Mucosa of descending colon (tissue), 3 donors: ENCODE measurements at regions not wholly inside any gene's neighbourhood (a gene's known extent, or its start where the extent isn't known, plus 50 kb on each side); places are given as distances from the start of the nearest gene placed in this dataset.

Experiments used
- ATAC-seq: fragments of 200-7000 bp; cut with Tn5 transposase; one replicate; pipeline ENCODE4 v1.9.1; 2020; ENCODE audit warnings: mild to moderate bottlenecking, moderate library complexity
- DNase-seq, 3 donors: peaks; one replicate each; pipeline ENCODE4 v3.0.0-alpha.2; 2020
- H3K36me3 ChIP-seq: fragments of 200-600 bp; one replicate; pipeline ENCODE4 v1.8.0; 2021; ENCODE audit warnings: low read depth, mild to moderate bottlenecking
- H3K4me1 ChIP-seq: fragments of 200-600 bp; one replicate; pipeline ENCODE4 v1.8.0; 2021; ENCODE audit warnings: low read depth, mild to moderate bottlenecking
- H3K4me3 ChIP-seq: fragments of 200-600 bp; one replicate; pipeline ENCODE4 v1.8.0; 2021; ENCODE audit warnings: mild to moderate bottlenecking
- H3K9me3 ChIP-seq: fragments of 200-600 bp; one replicate; pipeline ENCODE4 v1.8.0; 2021; ENCODE audit warnings: mild to moderate bottlenecking
- intact Hi-C, 2 donors: fragments of 100-400 bp; cut with DNase I in 1 of 2; cut with micrococcal nuclease in 1 of 2; formaldehyde crosslinking; loops; one replicate each; pipeline versions ENCODE4 v1.11.0 to v1.11.1; 2022; cut with DNase I, micrococcal nuclease
- TF ChIP-seq, protein P1 (sequence below): fragments of 200-600 bp; IDR thresholded peaks from one replicate; pipeline ENCODE4 v1.8.0; 2022; ENCODE audit warnings: antibody characterized with exemption, mild to moderate bottlenecking
- donor health status: DM: no; HTN: no; CAD: no; lungs with moderate emphysema.
- donor health status: DM: no; HTN: no; CAD: no.
- donor health status: DM: no; HTN: yes; CAD: no.

DNA sequence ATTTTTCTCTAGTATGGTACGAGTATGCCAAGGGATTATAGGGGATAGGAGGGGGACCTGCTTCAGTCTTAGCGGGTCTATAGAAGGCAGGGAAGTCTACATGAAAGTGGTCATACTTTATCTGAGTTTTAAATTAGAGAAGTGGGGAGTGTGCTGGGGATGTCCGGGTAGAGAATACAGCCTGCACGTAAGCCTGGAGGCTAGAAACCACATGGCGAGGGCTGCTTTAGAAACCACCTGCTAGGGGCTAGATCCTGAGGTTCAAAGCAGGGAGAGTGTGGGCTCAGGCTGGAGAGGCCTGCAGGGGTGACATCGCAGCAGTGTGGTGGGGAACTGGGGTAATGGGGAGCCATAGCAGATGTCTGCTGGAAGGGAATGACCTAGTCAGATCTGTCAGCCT is 85.2 kb downstream of the VEGFA start:
- TF ChIP-seq, protein P1, sequence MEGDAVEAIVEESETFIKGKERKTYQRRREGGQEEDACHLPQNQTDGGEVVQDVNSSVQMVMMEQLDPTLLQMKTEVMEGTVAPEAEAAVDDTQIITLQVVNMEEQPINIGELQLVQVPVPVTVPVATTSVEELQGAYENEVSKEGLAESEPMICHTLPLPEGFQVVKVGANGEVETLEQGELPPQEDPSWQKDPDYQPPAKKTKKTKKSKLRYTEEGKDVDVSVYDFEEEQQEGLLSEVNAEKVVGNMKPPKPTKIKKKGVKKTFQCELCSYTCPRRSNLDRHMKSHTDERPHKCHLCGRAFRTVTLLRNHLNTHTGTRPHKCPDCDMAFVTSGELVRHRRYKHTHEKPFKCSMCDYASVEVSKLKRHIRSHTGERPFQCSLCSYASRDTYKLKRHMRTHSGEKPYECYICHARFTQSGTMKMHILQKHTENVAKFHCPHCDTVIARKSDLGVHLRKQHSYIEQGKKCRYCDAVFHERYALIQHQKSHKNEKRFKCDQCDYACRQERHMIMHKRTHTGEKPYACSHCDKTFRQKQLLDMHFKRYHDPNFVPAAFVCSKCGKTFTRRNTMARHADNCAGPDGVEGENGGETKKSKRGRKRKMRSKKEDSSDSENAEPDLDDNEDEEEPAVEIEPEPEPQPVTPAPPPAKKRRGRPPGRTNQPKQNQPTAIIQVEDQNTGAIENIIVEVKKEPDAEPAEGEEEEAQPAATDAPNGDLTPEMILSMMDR, result no peak
- Histone ChIP-seq H3K9me3 (no peaks in the 10 kb centered on the region), H3K36me3 (no peaks in the 10 kb centered on the region), H3K4me1 (peaks cover 5% of the 10 kb centered on the region), H3K4me3 (no peak overlapping the region)
- DNase-seq (no peak), ATAC-seq (no peak)
- intact Hi-C loops, result no loop called here

DNA sequence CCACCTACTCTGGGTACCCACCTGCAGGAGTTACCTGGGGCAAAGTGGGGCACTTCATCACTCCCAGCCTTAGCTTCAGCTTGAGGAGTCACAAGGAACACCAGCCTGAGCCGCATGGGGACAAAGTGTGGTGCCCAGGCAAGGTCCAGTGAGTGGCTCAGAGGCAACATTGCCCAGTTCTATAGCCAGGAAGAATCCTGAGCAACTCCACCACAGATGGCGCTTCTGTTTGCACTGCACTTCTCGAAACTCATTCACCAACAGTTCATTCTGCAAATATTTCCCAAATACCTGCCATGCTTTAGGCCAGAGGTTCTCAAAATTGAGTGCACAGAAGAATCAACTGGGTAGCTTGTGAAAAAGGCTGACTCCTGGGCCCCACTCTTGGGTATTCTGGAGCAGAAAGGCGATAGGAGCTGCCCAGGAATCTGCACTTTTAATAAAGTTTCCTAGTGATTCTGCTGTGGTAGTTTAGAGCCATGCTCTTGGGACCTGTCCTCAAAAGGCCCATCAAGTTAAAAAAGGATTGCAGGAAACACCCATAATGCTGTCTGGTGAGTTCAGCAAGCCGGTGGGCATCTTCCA is 83.1 kb downstream of the VEGFA start:
- TF ChIP-seq, protein P1, result no peak
- no peak for ATAC-seq

DNA sequence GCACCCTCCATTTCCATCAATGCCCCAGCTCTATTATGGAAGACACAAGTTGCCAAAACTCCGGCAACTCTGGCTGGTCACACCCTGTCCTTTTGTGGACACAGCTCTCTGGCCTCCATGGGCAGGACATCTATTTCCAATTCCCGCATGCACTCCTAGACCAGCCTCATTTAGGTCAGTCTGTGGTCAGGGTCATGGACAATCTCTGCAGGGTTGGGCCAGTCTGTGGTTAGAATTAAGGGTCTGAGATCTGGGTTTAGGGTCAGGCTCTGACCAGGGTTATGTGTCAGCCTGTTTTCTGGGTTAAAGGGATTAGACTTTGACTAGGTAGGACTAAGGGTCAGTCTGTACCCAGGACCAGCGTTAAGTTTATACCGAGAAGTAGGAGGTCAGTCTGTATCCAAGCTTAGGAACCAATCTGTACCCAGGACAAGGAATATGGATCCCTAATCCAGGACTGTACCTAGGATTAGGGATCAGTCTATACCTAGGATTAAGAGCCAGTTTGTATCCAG is 82.4 kb downstream of the VEGFA start:
- DNase-seq, result no peak
- Histone ChIP-seq H3K36me3 (no peaks in the 10 kb centered on the region), H3K9me3 (no peaks in the 10 kb centered on the region), H3K4me3 (no peak overlapping the region), H3K4me1 (peaks cover 5% of the 10 kb centered on the region)
- ATAC-seq, result no peak
- intact Hi-C loops, result no loop called here
- TF ChIP-seq, protein P1, result no peak

More for the DNA sequence above, 83.1 kb downstream of the VEGFA start:
- Histone ChIP-seq H3K9me3 (no peaks in the 10 kb centered on the region), H3K4me1 (peaks cover 5% of the 10 kb centered on the region), H3K36me3 (no peaks in the 10 kb centered on the region), H3K4me3 (no peak overlapping the region)
- DNase-seq, result no peak
- intact Hi-C loops, result no loop called here

DNA sequence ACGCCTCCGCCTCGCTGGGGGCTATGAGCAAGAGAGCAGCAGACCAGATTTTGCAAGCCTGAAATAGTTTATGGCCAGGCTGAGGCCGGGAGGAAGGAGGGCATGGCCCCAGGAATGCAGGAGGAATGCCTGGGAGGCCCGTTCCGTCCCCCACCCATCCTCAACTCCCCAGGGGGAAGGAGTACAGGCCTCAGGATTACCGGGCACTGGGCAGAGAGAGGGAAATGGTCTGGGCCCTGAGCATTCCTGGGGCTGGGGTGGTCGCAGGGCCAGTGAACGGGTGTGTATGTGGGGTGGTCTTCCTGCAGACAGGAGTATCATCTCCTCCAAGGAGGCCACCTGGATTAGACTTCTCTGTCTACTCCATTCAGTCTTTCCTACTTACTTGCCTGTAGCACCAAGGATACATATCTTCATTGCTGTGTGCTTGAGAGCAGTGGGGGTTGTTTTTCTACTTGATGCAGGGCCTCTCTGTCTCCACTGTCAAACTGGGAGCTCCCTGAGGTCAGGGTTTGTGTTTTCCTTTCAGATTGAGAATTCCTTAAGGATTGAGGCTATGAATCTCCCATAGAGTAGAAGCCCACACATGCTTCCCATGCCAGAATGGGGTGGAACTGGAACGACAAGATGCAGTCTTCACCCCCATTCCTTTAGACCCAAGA is 81.3 kb downstream of the VEGFA start:
- no peak overlapping the region for H3K4me3 ChIP-seq
- DNase-seq (no peak), ATAC-seq (no peak)
- peaks cover 5% of the 10 kb centered on the region for H3K4me1 ChIP-seq
- no peaks in the 10 kb centered on the region for H3K9me3 ChIP-seq
- TF ChIP-seq, protein P1, result no peak
- H3K36me3 ChIP-seq, result no peaks in the 10 kb centered on the region
- intact Hi-C loops, result no loop called here

DNA sequence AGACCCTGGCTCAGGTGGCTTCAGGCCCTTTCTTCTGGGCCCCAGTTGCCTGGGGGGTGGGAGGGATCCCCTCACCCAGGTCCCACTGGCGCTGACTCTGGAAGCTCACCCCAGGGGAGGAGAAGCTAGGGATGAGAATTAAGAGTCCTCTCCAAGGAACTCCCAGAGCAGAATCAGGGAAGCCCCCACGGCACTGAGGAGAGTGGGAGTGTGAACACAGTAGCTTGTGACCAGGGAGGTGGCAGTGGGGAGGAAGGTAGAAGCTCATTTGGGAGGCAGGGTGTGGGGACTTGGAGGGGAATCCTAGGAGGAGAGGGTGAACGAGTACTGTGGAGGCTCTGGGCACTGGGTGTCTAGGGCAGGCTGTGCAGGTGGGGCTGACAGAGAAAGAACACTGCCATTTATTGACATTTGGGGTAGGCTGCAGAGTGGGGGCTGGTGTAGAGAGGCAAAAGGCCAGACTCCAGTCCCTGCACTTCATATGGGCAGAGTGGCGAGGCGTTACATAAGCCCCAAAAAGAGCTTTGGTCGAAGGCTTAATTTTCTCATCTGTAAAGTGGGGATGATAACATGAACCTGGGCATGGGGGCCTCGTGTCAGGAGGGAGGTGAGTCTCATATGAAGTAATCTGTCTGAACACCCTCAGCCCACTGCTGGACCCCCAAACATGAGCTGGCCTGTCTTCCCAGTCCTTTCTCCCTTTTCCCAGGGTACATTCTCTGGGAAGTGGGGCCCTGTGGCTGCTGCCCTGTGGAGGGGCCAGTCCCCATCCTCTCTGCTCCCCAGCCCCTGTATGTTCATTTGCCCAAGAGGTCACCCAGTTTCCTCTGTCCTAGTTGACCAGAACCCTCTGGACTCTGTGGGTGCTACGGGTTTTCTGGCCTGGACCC is 80.5 kb downstream of the VEGFA start:
- intact Hi-C loops, result no loop called here

More for the DNA sequence above, 80.5 kb downstream of the VEGFA start:
- no peaks in the 10 kb centered on the region for H3K9me3 ChIP-seq
- no peaks in the 10 kb centered on the region for H3K36me3 ChIP-seq
- ATAC-seq (no peak), DNase-seq (no peak)
- TF ChIP-seq, protein P1, result no peak
- H3K4me3 ChIP-seq, result no peak overlapping the region
- H3K4me1 ChIP-seq, result peaks cover 5% of the 10 kb centered on the region
